K562 (cell line): ENCODE measurements at regions not wholly inside any gene's neighbourhood (a gene's known extent, or its start where the extent isn't known, plus 50 kb on each side); places are given as distances from the start of the nearest gene placed in this dataset.

Experiments
- CEBPG ChIP-seq, 3 experiments: fragments of 200-800 bp in 1 of 3; sonication (Bioruptor generic) in 1 of 3; sonication (generic) in 1 of 3; formaldehyde crosslinking in 1 of 3; IDR thresholded peaks in 2 of 3; conservative IDR thresholded peaks in 1 of 3; 2 replicates each; pipeline versions ENCODE4 v1.6.1 to v1.8.0; 2016 to 2022; ENCODE audit warnings: missing compliant biosample characterization in 2 of 3, missing genetic modification characterization in 2 of 3, mild to moderate bottlenecking in 1 of 3, missing genetic modification reagents in 1 of 3
- DPF2 ChIP-seq: fragments of 450-650 bp; IDR thresholded peaks from 2 replicates; pipeline ENCODE4 v1.6.1; 2016
- IFI16 ChIP-seq: fragments of 250-450 bp; sonication (Bioruptor Pico); IDR thresholded peaks from 2 replicates; pipeline ENCODE4 v2.1.2; 2022; ENCODE audit warnings: mild to moderate bottlenecking, inconsistent platforms
- MITF ChIP-seq: IDR thresholded peaks from 2 replicates; pipeline ENCODE4 v1.6.1; 2014; ENCODE audit warnings: antibody characterized with exemption
- NR1H2 ChIP-seq: sonication (generic); formaldehyde crosslinking; IDR thresholded peaks from 2 replicates; pipeline ENCODE4 v1.4.0; 2020; ENCODE audit warnings: mild to moderate bottlenecking, missing genetic modification reagents
- RAD21 ChIP-seq, 2 experiments: fragments of 250-450 bp in 1 of 2; fragments of 450-650 bp in 1 of 2; sonication (Bioruptor Pico) in 1 of 2; formaldehyde crosslinking in 1 of 2; IDR thresholded peaks in 1 of 2; conservative IDR thresholded peaks in 1 of 2; 2 replicates each; pipeline versions ENCODE4 v1.4.0 to v1.8.0; 2020 to 2022; ENCODE audit warnings: mild to moderate bottlenecking in 2 of 2, moderate library complexity in 1 of 2
- RREB1 ChIP-seq: fragments of 250-450 bp; sonication (Bioruptor Pico); IDR thresholded peaks from 2 replicates; pipeline ENCODE4 v1.4.0; 2020
- SMARCE1 ChIP-seq: fragments of 450-650 bp; IDR thresholded peaks from 2 replicates; pipeline ENCODE4 v1.7.1; 2016; ENCODE audit warnings: mild to moderate bottlenecking
- TEAD2 ChIP-seq: fragments of 450-650 bp; IDR thresholded peaks from 2 replicates; pipeline ENCODE4 v1.6.1; 2016; ENCODE audit warnings: missing genetic modification characterization, control low read depth, missing compliant biosample characterization
- WHSC1 ChIP-seq: IDR thresholded peaks from one replicate; pipeline ENCODE4 v1.6.1; 2012; ENCODE audit warnings: low read length, control low read depth, inconsistent platforms
- ZEB2 ChIP-seq: fragments of 450-650 bp; IDR thresholded peaks from 2 replicates; pipeline ENCODE4 v1.6.1; 2016
- ZNF12 ChIP-seq: sonication (generic); formaldehyde crosslinking; IDR thresholded peaks from 2 replicates; pipeline ENCODE4 v1.4.0; 2020; ENCODE audit warnings: mild to moderate bottlenecking, missing genetic modification reagents
- ZNF3 ChIP-seq: fragments of 250-450 bp; sonication (Bioruptor Pico); IDR thresholded peaks from 2 replicates; pipeline ENCODE4 v1.5.0; 2021; ENCODE audit warnings: mild to moderate bottlenecking, moderate library complexity
- ZNF57 ChIP-seq: fragments of 450-650 bp; formaldehyde crosslinking; IDR thresholded peaks from 2 replicates; pipeline ENCODE4 v1.4.0; 2020; ENCODE audit warnings: mild to moderate bottlenecking, moderate library complexity
- ZSCAN29 ChIP-seq: fragments of 450-650 bp; IDR thresholded peaks from 2 replicates; pipeline ENCODE4 v1.6.1; 2017
- TF ChIP-seq, protein P1 (sequence below), 2 experiments: fragments of 450-650 bp in 1 of 2; sonication (generic) in 1 of 2; formaldehyde crosslinking in 1 of 2; IDR thresholded peaks in 1 of 2; conservative IDR thresholded peaks in 1 of 2; 2 replicates each; pipeline versions ENCODE4 v1.6.1 to v1.8.1; 2016 to 2023; ENCODE audit warnings: mild to moderate bottlenecking in 2 of 2, moderate library complexity in 2 of 2, inconsistent platforms in 1 of 2, missing genetic modification reagents in 1 of 2

DNA sequence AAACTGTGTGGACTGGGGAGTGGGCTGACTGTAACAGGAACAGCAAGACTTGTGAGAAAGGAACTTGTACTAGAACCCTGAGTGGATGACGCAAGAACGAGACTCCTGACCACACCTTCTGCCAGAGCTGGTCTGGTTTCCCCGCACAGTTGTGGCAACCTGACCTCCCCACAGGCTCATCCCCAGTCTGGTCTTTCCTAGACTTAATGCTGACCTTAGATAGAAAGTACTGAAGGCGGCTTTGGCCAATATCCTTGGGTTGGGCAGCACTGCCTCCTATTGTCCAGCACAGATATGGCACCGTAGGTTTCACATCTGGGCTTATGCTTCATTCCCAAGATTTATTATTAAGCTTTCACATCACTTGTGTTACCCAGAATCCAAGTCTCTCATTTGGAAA, 137.8 kb upstream of the FRG1 start (continued):
- TF ChIP-seq CEBPG (CRISPR knock-in tag; IDR thresholded peaks at IDR 0.05), result no peak
- peak; percentile 65 to 73 for TF ChIP-seq CEBPG (tag; conservative IDR thresholded peaks at IDR 0.05 in 1 of 2, IDR thresholded peaks at IDR 0.05 in 1 of 2)
- no peak for TF ChIP-seq WHSC1
- TF ChIP-seq, protein P1, sequence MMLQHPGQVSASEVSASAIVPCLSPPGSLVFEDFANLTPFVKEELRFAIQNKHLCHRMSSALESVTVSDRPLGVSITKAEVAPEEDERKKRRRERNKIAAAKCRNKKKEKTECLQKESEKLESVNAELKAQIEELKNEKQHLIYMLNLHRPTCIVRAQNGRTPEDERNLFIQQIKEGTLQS (IDR thresholded peaks at IDR 0.05), result peak; percentile 21; the same call in 1 of the 2 replicates
- TF ChIP-seq, protein P1 (CRISPR knock-in tag; conservative IDR thresholded peaks at IDR 0.05), result no peak
- no peak for TF ChIP-seq ZNF57
- TF ChIP-seq ZNF3 (CRISPR knock-in tag), result no peak
- no peak for TF ChIP-seq IFI16 (CRISPR knock-in tag)
- TF ChIP-seq SMARCE1, result no peak
- no peak for TF ChIP-seq DPF2
- no peak for TF ChIP-seq MITF
- no peak for TF ChIP-seq TEAD2 (tag)
- no peak for TF ChIP-seq ZNF12 (CRISPR knock-in tag)
- no peak for TF ChIP-seq NR1H2 (CRISPR knock-in tag)
- TF ChIP-seq ZSCAN29, result no peak
- no peak for TF ChIP-seq RREB1 (CRISPR knock-in tag)
- TF ChIP-seq ZEB2, result no peak
- peak; percentile 47 to 58 for TF ChIP-seq RAD21 (CRISPR knock-in tag; conservative IDR thresholded peaks at IDR 0.05 in 1 of 2, IDR thresholded peaks at IDR 0.05 in 1 of 2)
